ENCODE measurements at regions not wholly inside any gene's neighbourhood (a gene's known extent, or its start where the extent isn't known, plus 50 kb on each side); places are given as distances from the start of the nearest gene placed in this dataset.

DNA sequence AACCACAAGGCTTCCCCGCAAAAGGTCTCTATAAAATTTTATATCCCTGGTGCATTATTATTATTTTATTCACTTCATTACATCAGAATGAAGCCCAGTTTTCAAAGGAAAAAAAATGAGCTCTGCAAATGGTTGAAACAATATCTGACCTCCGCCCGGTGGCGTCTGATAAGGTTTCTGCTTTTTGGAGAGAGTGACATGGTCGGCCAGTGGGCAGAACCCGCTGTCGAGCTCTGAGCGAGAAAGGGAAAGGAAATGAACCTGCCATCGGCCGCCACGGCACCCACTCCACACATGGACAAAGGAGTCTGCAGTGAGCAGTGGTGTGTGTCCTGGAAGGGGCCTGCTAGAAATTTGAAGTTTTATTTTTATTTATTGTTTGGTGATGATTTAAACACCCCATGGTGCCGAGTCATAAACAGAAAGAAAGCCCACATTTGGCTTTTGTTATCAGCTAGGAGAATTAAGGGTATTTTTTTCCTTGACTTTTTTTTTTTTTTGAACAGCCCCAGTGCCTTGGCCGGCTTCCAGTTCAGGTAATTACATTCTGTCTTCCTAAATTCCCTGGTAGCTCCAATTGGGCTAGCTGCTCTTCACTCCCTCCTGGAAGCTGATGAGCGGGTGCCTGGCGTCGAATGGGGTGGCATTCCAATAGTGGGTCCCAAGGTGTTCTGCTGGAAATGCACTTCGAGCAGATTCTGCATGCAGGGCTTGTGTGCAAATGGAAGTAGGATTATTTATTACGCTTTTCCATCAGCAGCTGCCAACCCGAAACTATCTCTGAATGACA is 149.4 kb upstream of the MKI67 start:
- Mint-ChIP-seq H3K4me3 (peak overlapping the region; percentile 51 to 56), H3K27ac (no peak overlapping the region), H3K9me3 (no peaks in the 10 kb centered on the region), H3K4me1 (ENCODE audit: low read depth in 2 of 2) (peaks cover 5 to 8% of the 10 kb centered on the region in 2 donors), H3K27me3 (peaks cover 64 to 73% of the 10 kb centered on the region in 2 donors), H3K36me3 (ENCODE audit: insufficient read depth) (no peaks in the 10 kb centered on the region)
- DNase-seq, result no peak
- no peak for ATAC-seq (replicated peaks)

DNA sequence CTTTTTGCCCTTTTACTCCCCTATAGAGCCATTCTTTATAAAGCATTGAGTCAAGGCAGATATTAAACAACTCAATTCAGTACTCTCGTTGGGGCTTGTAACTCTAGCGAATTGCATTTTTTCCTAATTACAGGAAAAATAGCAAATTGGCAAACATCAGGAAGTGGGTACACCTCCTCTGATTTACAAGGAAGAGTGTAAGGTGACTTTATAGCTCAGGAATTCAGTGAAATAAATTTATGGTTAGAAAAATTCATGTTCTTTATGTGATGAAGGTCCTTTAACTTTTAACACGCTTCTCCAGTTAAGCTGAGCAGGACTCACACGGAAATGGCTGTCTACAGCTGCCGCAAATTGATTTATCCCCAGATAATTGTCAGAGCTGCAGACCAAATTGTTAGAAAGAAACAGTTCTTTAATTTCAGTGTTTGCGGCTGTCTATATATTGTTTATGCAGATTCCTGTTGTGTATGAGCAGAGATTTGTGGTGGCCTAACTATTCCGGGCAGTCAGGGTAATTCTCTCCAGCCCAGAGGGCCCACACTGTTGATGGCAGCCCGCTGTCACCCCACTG is 151.1 kb upstream of the MKI67 start:
- no peaks in the 10 kb centered on the region for H3K9me3 Mint-ChIP-seq
- H3K4me1 Mint-ChIP-seq (ENCODE audit: low read depth in 2 of 2), result peaks cover 5 to 6% of the 10 kb centered on the region in 2 donors
- DNase-seq (no peak), ATAC-seq (replicated peaks) (no peak)
- no peak overlapping the region for H3K27ac Mint-ChIP-seq
- no peak overlapping the region for H3K4me3 Mint-ChIP-seq
- H3K36me3 Mint-ChIP-seq (ENCODE audit: insufficient read depth), result no peaks in the 10 kb centered on the region
- H3K27me3 Mint-ChIP-seq, result peaks cover 46 to 55% of the 10 kb centered on the region in 2 donors

DNA sequence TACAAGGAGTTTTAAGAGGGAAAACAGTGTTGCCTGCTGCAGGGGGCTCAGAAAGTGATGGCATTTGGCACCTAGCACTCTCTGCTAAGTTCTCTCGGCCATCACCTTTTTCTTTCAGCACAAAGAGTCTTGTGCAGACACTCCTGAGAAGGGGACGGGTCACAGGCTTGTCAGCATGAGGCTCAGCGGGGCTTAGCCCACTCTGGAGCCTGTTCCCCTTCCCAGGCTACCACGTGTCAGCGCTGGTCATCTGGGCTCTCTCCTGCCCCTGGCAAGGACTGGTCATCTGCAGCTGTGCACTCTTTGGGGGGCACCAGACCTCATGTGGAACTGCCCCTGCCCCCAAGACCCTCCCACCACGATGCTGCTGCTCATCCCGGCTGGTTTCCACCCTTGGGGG is 152.1 kb upstream of the MKI67 start:
- H3K27ac Mint-ChIP-seq, result no peak overlapping the region
- H3K27me3 Mint-ChIP-seq, result peaks cover 41 to 45% of the 10 kb centered on the region in 2 donors
- H3K4me3 Mint-ChIP-seq, result no peak overlapping the region
- H3K36me3 Mint-ChIP-seq (ENCODE audit: insufficient read depth), result no peaks in the 10 kb centered on the region
- no peak for DNase-seq
- no peaks in the 10 kb centered on the region for H3K9me3 Mint-ChIP-seq
- ATAC-seq (replicated peaks), result no peak
- H3K4me1 Mint-ChIP-seq (ENCODE audit: low read depth in 2 of 2), result peaks cover 5 to 6% of the 10 kb centered on the region in 2 donors

DNA sequence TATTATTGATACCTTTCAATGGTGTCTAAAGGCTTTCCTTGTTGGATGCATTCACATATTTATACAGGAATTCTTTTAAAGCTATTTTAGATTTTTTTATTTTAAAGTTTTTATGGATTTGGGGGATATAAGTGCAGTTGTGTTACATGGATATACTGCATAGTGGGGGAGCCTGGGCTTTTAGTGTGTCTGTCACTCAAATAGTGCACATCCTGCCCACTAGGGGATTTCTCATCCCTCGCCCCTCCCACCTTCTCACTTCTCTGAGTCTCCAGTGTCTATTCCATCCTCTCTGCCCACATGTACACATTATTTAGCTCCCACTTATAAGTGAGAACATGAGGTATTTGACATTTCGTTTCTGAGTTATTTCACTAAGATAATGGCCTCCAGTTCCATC is 154.0 kb upstream of the MKI67 start:
- Mint-ChIP-seq H3K9me3 (no peaks in the 10 kb centered on the region), H3K27ac (no peak overlapping the region), H3K36me3 (ENCODE audit: insufficient read depth) (no peaks in the 10 kb centered on the region), H3K27me3 (peaks cover 46 to 49% of the 10 kb centered on the region in 2 donors), H3K4me3 (no peak overlapping the region), H3K4me1 (ENCODE audit: low read depth in 2 of 2) (peaks cover 2% of the 10 kb centered on the region in 2 donors)
- no peak for ATAC-seq (replicated peaks)
- no peak for DNase-seq

DNA sequence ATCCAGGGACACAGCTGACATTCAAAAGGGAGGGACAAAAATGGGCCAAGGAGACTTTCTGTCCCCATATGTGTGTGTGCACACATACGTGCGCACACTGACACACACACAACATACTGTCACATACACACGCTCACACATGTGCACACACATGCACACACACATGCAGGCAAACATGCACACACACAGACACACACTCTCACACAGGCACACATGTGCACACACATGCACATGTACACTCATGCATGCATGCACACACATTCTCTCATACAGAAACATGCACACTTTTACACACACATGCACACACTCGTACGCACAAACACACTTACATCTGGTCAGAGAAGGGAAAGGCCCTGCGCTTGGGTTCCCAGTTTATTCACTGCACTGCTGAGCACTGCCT is 155.1 kb upstream of the MKI67 start:
- peaks cover 48 to 50% of the 10 kb centered on the region in 2 donors for H3K27me3 Mint-ChIP-seq
- no peaks in the 10 kb centered on the region for H3K4me1 Mint-ChIP-seq (ENCODE audit: low read depth in 2 of 2)
- H3K36me3 Mint-ChIP-seq (ENCODE audit: insufficient read depth), result no peaks in the 10 kb centered on the region

DNA sequence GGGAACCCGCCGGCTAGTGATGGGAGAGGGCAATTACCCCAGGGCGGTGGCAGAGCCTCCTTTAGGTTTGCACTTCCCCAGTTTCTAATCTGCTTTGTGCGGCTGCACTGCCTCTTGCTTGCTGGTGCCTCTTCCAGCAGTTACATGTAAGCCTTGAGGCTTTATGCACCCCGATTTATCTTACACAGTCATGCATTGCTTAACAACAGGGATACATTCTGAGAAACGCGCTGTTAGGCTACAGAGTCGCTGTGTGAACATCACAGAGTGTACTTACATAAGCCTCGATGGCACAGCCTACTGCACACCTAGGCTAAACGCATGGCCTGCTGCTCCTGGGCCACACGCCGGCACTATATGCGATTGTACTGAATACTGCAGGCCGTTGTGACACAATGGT is 155.6 kb upstream of the MKI67 start:
- Mint-ChIP-seq H3K27me3 (peaks cover 47 to 53% of the 10 kb centered on the region in 2 donors), H3K4me1 (ENCODE audit: low read depth in 2 of 2) (no peaks in the 10 kb centered on the region)
- ATAC-seq (replicated peaks), result no peak

More for the DNA sequence above, 155.1 kb upstream of the MKI67 start:
- no peaks in the 10 kb centered on the region for H3K9me3 Mint-ChIP-seq
- ATAC-seq (replicated peaks) (no peak), DNase-seq (no peak)
- no peak overlapping the region for H3K27ac Mint-ChIP-seq
- no peak overlapping the region for H3K4me3 Mint-ChIP-seq

DNA sequence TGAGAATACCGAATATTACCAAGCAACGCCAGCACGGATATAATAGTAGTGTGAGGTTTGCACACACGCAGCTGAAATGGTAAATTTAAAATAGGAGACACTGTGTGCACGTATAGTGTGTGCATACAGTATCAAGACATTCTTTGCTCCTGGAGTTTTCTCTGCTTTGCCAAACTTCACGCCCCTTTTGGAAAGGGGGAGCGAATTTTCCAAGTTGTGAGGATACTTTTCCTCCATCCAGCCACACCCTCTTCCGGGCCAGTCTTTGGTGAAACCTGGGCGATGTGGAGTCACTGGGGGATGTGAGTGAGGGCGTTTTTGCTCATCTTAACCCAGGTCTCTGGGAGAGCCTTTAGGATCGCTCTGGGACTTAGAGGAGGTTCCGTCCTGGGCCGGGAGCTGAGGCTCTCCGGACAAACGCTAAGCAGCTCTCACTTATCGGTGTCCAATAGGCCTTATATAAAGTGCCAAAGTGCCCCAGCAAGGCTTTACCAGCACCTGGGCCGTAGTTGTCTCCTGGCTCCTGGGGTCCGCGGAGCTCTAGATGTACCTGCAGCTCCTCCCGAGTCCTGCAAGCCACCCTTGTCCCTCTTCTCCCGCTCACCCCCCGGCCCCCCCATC is 160.0 kb upstream of the MKI67 start:
- H3K27ac Mint-ChIP-seq, result no peak overlapping the region
- no peak for ATAC-seq (replicated peaks)
- DNase-seq, result no peak
- no peaks in the 10 kb centered on the region for H3K9me3 Mint-ChIP-seq
- no peaks in the 10 kb centered on the region for H3K36me3 Mint-ChIP-seq (ENCODE audit: insufficient read depth)
- no peak overlapping the region for H3K4me3 Mint-ChIP-seq
- peaks cover 47 to 66% of the 10 kb centered on the region in 2 donors for H3K27me3 Mint-ChIP-seq
- H3K4me1 Mint-ChIP-seq (ENCODE audit: low read depth in 2 of 2), result no peaks in the 10 kb centered on the region

More for the DNA sequence above, 155.6 kb upstream of the MKI67 start:
- DNase-seq, result no peak
- Mint-ChIP-seq H3K4me3 (no peak overlapping the region), H3K36me3 (ENCODE audit: insufficient read depth) (no peaks in the 10 kb centered on the region), H3K27ac (no peak overlapping the region), H3K9me3 (no peaks in the 10 kb centered on the region)

DNA sequence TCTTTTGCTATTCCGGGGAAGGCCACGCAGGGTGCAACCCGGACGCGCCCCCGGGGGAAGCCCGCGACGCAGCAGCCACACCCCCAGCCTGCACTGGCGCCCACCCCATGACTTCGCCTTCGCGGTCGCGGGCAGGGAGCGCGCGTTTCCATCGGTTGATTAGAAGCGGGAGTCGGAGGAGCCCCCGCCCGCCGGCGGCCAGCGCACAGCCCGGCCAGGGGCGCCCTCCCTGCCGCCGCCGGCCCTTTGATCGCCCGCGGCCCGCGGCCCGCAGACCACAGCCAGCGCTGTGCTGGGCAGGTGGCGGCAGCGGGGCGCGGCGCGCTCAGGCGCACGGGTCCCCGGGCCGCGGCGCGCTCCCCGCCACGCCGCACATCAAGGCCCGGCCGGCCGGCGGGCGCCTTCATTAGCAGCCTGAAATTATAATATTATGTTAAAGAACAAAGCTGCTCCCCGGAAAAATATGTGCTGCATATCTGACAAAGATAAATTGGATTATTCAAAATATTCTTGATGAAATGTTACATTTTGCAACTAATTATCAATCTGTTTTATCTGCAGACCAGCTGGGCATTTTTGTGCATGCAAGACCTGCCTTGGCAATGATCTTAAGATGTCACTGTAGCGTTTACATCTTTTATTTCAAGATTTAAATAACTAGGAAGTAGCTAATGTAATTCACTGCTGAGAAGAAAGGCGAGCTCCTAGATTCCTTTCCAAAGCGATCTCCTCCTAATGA is 160.7 kb upstream of the MKI67 start:
- H3K4me1 Mint-ChIP-seq (ENCODE audit: low read depth in 2 of 2), result no peaks in the 10 kb centered on the region
- peaks cover 47 to 73% of the 10 kb centered on the region in 2 donors for H3K27me3 Mint-ChIP-seq
- no peak overlapping the region for H3K4me3 Mint-ChIP-seq
- no peak overlapping the region for H3K27ac Mint-ChIP-seq
- H3K9me3 Mint-ChIP-seq, result no peaks in the 10 kb centered on the region
- no peak for DNase-seq
- H3K36me3 Mint-ChIP-seq (ENCODE audit: insufficient read depth), result peaks cover under 1% of the 10 kb centered on the region
- ATAC-seq (replicated peaks), result no peak

DNA sequence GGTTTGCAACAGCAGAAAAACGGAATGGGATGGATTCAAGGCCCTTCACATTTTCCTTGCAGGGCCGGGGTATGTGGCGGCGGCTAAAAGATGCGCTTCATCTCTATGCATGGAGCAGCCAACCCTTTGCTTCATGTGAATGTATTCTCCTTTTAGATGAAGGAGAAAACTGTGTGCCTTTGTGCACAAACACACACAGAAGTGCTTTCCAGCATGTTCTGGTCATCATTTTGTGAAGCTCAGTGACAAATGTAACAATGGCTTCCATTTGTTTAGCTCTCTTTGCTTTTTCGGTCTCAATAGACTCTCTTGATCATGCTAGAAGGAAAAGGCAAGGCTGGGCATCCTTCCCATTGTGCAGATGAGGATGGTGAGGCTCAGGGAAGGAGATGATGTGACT is 161.7 kb upstream of the MKI67 start:
- Mint-ChIP-seq H3K27ac (no peak overlapping the region), H3K4me1 (ENCODE audit: low read depth in 2 of 2) (no peaks in the 10 kb centered on the region), H3K27me3 (peaks cover 47 to 77% of the 10 kb centered on the region in 2 donors), H3K36me3 (ENCODE audit: insufficient read depth) (peaks cover 2% of the 10 kb centered on the region), H3K4me3 (no peak overlapping the region), H3K9me3 (no peaks in the 10 kb centered on the region)
- no peak for DNase-seq
- no peak for ATAC-seq (replicated peaks)

DNA sequence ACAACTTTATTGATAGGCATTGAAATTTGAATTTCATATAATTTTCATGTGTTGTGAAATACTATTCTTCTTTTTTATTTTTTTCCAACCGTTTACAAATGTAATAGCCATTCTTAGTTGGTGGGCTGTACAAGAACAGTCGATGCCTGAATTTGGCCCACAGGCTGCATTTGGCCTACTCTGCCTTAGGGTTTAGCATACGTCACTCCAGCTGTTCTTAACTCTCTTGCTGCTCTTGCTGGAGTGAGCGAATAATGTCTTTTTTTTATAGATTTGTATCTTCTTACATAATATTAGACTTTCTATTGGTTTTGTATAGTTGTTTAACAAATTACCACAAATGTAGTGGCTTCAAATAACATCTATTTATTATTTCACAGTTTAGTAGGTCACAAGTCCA is 163.4 kb upstream of the MKI67 start:
- peaks cover 2% of the 10 kb centered on the region for H3K36me3 Mint-ChIP-seq (ENCODE audit: insufficient read depth)
- H3K9me3 Mint-ChIP-seq, result no peaks in the 10 kb centered on the region
- DNase-seq, result no peak
- H3K27me3 Mint-ChIP-seq, result peaks cover 37 to 64% of the 10 kb centered on the region in 2 donors
- H3K27ac Mint-ChIP-seq, result no peak overlapping the region
- no peak overlapping the region for H3K4me3 Mint-ChIP-seq
- ATAC-seq (replicated peaks), result no peak
- H3K4me1 Mint-ChIP-seq (ENCODE audit: low read depth in 2 of 2), result no peaks in the 10 kb centered on the region

DNA sequence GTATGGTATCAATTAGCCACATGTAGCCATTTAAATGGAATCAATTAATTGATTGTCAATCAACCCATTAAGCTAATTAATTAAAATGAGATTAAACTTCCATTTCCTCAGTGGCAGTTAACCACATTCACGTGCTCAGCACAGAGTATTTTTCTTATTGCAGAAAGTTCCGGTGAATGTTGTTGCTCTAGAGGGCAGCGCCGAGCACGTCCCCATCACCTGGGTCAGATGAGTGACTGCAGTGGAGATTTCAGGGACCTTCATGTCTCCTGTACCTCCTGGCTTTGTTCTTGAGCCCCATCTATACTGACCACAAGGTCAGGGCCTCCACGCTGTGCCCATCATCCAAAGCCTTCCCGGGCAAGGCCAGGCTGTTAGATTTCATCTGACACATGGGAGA is 168.8 kb upstream of the MKI67 start:
- H3K27ac Mint-ChIP-seq, result no peak overlapping the region
- DNase-seq (no peak), ATAC-seq (replicated peaks) (no peak)
- H3K36me3 Mint-ChIP-seq (ENCODE audit: insufficient read depth), result peaks cover 2% of the 10 kb centered on the region
- H3K4me1 Mint-ChIP-seq (ENCODE audit: low read depth in 2 of 2), result no peaks in the 10 kb centered on the region
- H3K27me3 Mint-ChIP-seq, result peaks cover 4 to 50% of the 10 kb centered on the region in 2 donors
- no peak overlapping the region for H3K4me3 Mint-ChIP-seq
- H3K9me3 Mint-ChIP-seq, result no peaks in the 10 kb centered on the region

DNA sequence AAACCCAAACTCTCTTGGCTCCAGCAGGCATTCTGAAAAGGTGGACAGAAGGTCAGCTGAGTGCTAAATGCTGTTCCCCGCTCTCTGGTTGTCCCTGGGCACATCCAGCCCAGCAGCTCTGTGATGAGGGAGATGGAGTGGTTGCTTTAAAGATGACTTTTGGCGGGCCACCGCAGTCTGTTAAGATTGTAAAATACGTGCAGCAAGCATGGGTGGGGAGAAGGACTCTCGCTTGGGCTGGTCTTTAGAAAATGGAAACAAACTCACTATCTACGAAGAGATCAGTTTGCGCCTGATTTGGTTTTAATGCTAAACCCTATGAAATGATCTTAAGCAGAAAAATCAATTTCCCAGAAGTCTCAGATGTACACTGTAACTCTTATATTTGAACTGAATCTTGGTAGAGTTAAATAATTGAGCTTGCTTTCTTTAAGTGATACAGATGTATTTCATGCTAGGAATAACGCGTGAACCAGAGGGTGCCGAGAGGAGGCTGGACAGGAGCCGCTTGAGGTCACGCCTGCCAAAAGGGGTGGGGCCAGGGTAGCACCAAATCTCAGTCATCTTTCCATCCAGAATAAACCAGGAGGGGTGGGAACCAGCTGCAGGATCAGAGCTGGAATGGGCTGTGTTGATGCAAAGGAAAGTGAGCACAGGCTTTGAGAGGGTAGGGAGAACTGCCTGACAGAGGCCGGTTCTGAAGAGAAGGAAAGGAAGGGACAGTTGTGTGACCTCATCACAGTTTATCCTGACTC is 170.2 kb upstream of the MKI67 start:
- Mint-ChIP-seq H3K27me3 (peaks cover 4 to 42% of the 10 kb centered on the region in 2 donors), H3K27ac (no peak overlapping the region), H3K4me1 (ENCODE audit: low read depth in 2 of 2) (no peaks in the 10 kb centered on the region), H3K9me3 (peaks cover under 1 to 2% of the 10 kb centered on the region in 2 donors), H3K36me3 (ENCODE audit: insufficient read depth) (peaks cover 2% of the 10 kb centered on the region), H3K4me3 (no peak overlapping the region)
- ATAC-seq (replicated peaks) (no peak), DNase-seq (no peak)

Data from effector memory CD8-positive, alpha-beta T cell (primary cell).